ENCODE measurements at regions not wholly inside any gene's neighbourhood (a gene's known extent, or its start where the extent isn't known, plus 50 kb on each side); places are given as distances from the start of the nearest gene placed in this dataset.

- 45 to 46% methylated on average over 3 of the region's 3 CpGs for WGBS, 2 donors
- intact Hi-C loops (cut with DNase I) = no loop called here
- no peak for TF ChIP-seq CTCF (IDR thresholded peaks at IDR 0.05)
Observed at GRCh38 chr7:68166525-68166924, 1169.9 kb downstream of the TYW1 start.

DNA sequence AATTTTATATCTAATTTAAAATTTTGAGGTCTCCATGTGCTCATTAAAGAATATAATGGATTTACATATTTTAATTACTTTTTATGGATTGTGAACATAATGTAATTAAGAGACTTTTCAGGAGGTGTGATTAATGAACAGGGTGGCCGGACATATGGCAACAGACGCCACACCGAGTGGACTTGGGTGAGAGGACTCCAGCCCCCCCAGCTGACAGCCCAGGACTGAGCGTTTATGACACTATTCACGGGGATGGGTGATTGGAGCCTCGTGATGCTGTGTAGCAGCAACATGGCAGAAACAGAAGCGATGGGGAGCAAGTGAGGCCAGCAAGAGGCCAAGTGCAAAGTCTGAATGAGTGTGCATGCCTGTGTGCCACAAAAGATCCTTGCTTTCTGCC lies 1176.9 kb downstream of the TYW1 start:
- Histone ChIP-seq H3K4me1 (no peaks in the 10 kb centered on the region), H3K27me3 (no peaks in the 10 kb centered on the region), H3K27ac (no peak overlapping the region), H3K4me3 (replicated peaks in 1 of 3) (no peak overlapping the region), H3K36me3 (no peaks in the 10 kb centered on the region), H3K9me3 (no peaks in the 10 kb centered on the region)
- no peak for DNase-seq
- WGBS, 2 donors = 85% methylated on average over 7 of the region's 7 CpGs
- intact Hi-C loops (cut with DNase I) = no loop called here
- TF ChIP-seq CTCF (IDR thresholded peaks at IDR 0.05) (no peak), POLR2A (IDR thresholded peaks at IDR 0.05) (no peak)

More at GRCh38 chr7:68166525-68166924, 1169.9 kb downstream of the TYW1 start:
- Histone ChIP-seq H3K9me3 (no peaks in the 10 kb centered on the region), H3K27ac (no peak overlapping the region), H3K4me3 (replicated peaks in 1 of 3) (no peak overlapping the region), H3K27me3 (no peaks in the 10 kb centered on the region), H3K36me3 (no peaks in the 10 kb centered on the region), H3K4me1 (no peaks in the 10 kb centered on the region)
- DNase-seq = no peak

- no peaks in the 10 kb centered on the region for H3K9me3 ChIP-seq
- no peaks in the 10 kb centered on the region for H3K36me3 ChIP-seq
- H3K4me3 ChIP-seq (replicated peaks in 1 of 3) = no peak overlapping the region
- DNase-seq = peak; percentile 61 to 64
- intact Hi-C loops (cut with DNase I) = no loop called here
- H3K4me1 ChIP-seq = no peaks in the 10 kb centered on the region
- no peak for TF ChIP-seq POLR2A (IDR thresholded peaks at IDR 0.05)
- peak; percentile 56 to 77 (median 72) for TF ChIP-seq CTCF (IDR thresholded peaks at IDR 0.05)
- 16 to 17% methylated on average over 9 of the region's 9 CpGs for WGBS, 2 donors
- no peak overlapping the region for H3K27ac ChIP-seq
- no peaks in the 10 kb centered on the region for H3K27me3 ChIP-seq
Observed at GRCh38 chr7:68176974-68177373, 1180.3 kb downstream of the TYW1 start.

DNA sequence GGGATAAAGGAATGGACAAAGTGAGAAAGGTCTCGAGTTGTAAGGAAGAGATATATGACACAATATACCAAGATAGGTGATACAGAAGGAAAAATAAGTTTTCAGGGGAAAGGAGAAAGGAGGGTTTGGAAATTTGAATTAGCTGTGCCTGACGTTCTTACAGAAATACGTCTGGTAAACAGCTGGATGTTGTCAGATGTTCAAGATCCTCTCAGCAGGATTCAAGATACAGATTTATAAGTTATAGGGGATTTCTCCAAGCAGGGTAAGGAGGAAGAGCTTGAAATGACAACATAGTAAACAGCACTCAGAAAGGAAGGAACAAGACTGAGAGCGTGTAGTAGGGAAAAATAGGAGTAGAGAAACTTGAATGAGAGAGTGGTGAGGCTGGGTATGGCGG lies 1184.1 kb downstream of the TYW1 start:
- Histone ChIP-seq H3K9me3 (no peaks in the 10 kb centered on the region), H3K27ac (no peak overlapping the region), H3K4me3 (replicated peaks in 1 of 3) (no peak overlapping the region), H3K27me3 (no peaks in the 10 kb centered on the region), H3K36me3 (no peaks in the 10 kb centered on the region), H3K4me1 (no peaks in the 10 kb centered on the region)
- intact Hi-C loops (cut with DNase I) = no loop called here
- 86% methylated on average over 5 of the region's 5 CpGs for WGBS, 2 donors
- TF ChIP-seq CTCF (IDR thresholded peaks at IDR 0.05) (no peak), POLR2A (IDR thresholded peaks at IDR 0.05) (no peak)
- DNase-seq = no peak

- no peaks in the 10 kb centered on the region for H3K4me1 ChIP-seq
- WGBS, 2 donors = 73% methylated on average over 6 of the region's 6 CpGs
- no peak overlapping the region for H3K27ac ChIP-seq
- DNase-seq = peak; percentile 2
- no peak for TF ChIP-seq POLR2A (IDR thresholded peaks at IDR 0.05)
- no peak for TF ChIP-seq CTCF (IDR thresholded peaks at IDR 0.05)
- no peaks in the 10 kb centered on the region for H3K9me3 ChIP-seq
- H3K36me3 ChIP-seq = no peaks in the 10 kb centered on the region
- H3K4me3 ChIP-seq (replicated peaks in 1 of 3) = no peak overlapping the region
- H3K27me3 ChIP-seq = no peaks in the 10 kb centered on the region
- intact Hi-C loops (cut with DNase I) = no loop called here
Observed at GRCh38 chr7:68183176-68183575, 1186.5 kb downstream of the TYW1 start.
